Cardiac fibroblast (primary cell): ENCODE measurements at regions not wholly inside any gene's neighbourhood (a gene's known extent, or its start where the extent isn't known, plus 50 kb on each side); places are given as distances from the start of the nearest gene placed in this dataset.

Experiments
- DNase-seq, 2 donors: peaks; one replicate each; pipeline versions ENCODE4 v3.0.0 to v3.0.0-alpha.2; 2010; ENCODE audit warnings: low read depth in 2 of 2
- H3K4me3 ChIP-seq, 2 donors: replicated peaks in 1 of 2; 1 replicate in 1 of 2; 2 replicates in 1 of 2; pipeline ENCODE4 v1.5.1; 2011; ENCODE audit warnings: low read depth in 2 of 2, low read length in 2 of 2, mild to moderate bottlenecking in 2 of 2, moderate library complexity in 1 of 2
- TF ChIP-seq, protein P1 (sequence below): IDR thresholded peaks from one replicate; pipeline ENCODE4 v1.5.1; 2011; ENCODE audit warnings: low read depth, mild to moderate bottlenecking, low read length, inconsistent platforms

DNA sequence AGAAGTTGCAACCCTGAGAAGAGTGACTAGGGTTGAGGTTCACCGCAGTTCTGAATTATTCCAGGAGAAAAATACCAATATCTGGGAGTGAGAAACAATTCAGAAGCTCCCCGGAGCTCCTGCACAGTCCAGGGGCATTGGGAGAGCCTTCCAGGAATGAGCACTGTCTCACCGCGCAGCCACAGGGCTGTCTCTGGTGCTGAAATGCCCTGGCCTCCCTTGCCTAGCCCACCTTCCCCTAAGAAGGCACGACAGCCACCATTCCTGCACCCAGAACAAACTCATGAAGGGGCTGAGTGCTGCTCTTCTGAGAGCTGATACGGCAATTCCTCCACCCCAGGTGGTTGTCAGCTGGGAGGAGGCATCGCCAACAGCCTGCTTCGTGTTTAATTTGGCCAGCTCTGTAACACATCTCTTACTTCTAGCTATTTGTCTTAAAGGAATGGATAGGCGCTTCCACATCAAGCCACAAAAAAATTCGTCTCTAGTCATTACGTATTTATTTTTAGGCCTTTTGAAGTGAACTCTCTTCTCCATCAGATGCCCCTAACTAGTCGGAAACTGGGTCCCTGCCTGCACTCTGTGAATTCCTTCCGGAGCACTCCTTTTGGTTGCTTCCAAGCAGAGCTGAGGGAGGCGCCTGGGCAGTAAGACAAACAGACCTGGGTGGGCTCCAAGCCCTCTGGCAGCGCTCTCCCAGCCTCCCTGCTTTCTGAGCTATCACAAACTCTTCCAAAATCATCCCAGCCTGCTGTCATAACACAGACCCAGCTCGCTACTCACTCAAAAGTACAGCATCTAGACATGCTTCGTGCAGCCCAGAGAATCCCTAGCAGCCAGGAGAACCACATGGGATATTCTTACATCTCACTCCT, 120.5 kb upstream of the CCDC68 start:
- TF ChIP-seq, protein P1, sequence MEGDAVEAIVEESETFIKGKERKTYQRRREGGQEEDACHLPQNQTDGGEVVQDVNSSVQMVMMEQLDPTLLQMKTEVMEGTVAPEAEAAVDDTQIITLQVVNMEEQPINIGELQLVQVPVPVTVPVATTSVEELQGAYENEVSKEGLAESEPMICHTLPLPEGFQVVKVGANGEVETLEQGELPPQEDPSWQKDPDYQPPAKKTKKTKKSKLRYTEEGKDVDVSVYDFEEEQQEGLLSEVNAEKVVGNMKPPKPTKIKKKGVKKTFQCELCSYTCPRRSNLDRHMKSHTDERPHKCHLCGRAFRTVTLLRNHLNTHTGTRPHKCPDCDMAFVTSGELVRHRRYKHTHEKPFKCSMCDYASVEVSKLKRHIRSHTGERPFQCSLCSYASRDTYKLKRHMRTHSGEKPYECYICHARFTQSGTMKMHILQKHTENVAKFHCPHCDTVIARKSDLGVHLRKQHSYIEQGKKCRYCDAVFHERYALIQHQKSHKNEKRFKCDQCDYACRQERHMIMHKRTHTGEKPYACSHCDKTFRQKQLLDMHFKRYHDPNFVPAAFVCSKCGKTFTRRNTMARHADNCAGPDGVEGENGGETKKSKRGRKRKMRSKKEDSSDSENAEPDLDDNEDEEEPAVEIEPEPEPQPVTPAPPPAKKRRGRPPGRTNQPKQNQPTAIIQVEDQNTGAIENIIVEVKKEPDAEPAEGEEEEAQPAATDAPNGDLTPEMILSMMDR = no peak
- no peak for DNase-seq
- no peak overlapping the region for H3K4me3 ChIP-seq

DNA sequence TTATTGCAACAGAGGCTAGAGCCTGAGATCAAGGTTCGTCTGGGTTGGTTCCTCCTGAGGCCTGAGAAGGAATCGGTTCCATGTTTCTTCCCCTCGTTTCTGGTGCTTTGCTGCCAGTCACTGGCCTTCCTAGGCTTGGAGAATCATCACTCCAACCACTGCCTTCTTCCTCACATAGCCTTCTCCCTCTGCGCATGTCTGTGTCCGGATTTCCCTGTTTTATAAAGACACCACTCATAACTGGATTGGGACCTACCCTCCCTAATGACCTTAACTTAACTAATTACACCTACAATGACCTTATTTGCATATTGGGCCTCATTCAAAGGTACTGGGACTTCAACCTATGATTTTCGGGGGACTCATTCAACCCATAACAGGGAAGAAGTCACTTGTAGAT, 119.8 kb upstream of the CCDC68 start:
- TF ChIP-seq, protein P1 = no peak
- no peak for DNase-seq
- no peak overlapping the region for H3K4me3 ChIP-seq

- peak in 1 of 2 donors; percentile 41 for DNase-seq
- no peak overlapping the region for H3K4me3 ChIP-seq
- TF ChIP-seq, protein P1 = no peak
Observed at GRCh38 chr18:55078303-55078932, 119.2 kb upstream of the CCDC68 start.

GRCh38 chr18:55076643-55077218, 117.5 kb upstream of the CCDC68 start:
- TF ChIP-seq, protein P1 = no peak
- DNase-seq = no peak
- no peak overlapping the region for H3K4me3 ChIP-seq

DNA sequence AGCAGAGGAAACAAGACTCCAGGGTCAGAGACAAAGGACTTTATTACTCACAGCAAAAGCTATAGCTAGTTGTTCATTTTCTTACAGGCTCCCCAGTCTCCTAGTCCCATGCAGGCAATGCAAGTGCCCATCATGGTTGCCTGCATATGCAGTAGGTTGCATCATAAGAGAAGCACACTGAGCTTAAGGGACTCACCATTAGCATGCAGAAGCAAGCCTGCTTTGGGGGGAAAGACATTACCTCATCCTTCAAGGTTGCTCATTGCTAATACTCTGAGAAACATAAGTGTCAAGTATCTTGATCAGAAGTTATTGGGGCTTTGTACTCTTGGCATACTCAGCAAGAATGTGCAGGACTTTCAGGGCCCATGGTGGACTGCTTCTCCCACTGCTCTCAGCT, 114.6 kb upstream of the CCDC68 start:
- TF ChIP-seq, protein P1 = no peak
- no peak for DNase-seq
- no peak overlapping the region for H3K4me3 ChIP-seq

DNA sequence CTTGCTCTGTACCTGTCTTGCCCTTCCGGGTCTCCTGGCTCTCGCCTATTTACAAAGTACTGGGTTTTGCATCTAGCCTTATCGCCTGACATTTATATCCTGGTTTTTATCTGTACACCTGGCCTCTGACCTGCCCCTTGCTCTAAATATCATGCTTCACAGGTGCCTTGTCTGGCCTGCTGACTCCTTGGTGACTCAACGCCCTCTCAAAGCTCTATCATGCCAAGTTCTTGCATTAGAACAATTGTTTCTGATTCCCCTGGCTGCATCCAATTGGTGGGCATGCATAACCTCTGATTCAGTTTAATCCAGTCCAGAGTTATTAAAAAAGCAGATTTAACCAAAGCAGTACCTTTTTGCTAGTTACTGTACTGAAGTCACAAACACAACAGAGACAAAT, 113.9 kb upstream of the CCDC68 start:
- TF ChIP-seq, protein P1 = no peak
- DNase-seq = no peak
- no peak overlapping the region for H3K4me3 ChIP-seq
